ENCODE measurements at regions not wholly inside any gene's neighbourhood (a gene's known extent, or its start where the extent isn't known, plus 50 kb on each side); places are given as distances from the start of the nearest gene placed in this dataset.

- DNase-seq (ENCODE audit: low read depth in 3 of 3): no peak
Observed at GRCh38 chr2:20150110-20150706, 74.7 kb downstream of the SDC1 start.

DNA sequence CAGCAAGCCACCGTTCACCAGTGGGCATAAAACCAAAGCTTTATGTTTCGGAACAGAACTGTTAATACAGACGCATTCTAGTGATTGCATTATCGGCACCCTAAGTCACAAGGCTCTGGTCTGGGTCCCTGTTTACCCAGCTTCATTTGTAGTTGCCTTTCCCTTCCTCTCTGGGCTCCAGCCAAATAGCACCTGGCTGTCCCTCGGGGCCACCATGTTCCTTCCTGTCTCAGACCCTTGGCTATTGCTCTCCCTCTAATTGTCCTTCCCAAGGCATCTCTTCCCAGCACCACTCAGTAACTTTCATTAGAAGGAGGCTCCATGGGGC, 75.3 kb downstream of the SDC1 start:
- no peak for DNase-seq (ENCODE audit: low read depth in 3 of 3)

DNA sequence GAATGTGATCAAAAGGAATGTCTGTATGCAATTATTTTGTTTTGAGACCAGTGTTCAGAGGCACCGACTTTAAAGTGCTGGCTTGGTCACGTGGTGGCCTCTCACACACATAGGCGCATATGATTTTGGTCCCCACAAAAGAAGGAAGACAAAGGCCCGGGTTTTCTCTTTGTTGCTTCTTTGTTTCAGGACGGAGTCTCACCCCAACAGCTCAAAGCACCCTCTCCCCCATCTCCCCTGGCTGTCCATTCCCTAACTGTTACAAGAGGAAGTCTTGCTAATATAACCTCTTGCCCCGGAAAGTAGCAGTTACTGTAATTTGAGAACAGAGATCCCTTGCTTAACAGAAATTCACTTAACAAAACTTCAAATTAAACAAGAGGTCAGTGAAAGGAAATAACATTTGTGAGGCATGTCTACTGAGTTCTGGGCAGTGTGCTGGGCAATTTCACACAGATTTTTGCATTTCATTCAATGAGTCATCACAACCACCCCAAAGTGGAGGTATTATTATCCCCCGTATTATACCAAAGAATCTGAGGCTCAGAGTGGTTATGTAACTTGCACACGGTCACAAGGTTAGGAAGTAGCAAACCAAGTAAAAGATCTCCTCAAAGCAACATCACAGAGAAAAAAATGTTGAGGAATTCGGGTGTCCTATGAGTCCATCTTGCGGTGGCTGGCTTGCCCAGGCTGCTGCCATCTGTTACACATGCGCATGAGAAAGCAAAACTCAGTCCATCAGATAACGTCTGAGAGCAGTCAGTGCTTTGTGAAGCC, 75.8 kb downstream of the SDC1 start:
- no peak for DNase-seq (ENCODE audit: low read depth in 3 of 3)

- no peak for DNase-seq (ENCODE audit: low read depth in 3 of 3)
Observed at GRCh38 chr2:20148426-20148922, 76.5 kb downstream of the SDC1 start.

DNA sequence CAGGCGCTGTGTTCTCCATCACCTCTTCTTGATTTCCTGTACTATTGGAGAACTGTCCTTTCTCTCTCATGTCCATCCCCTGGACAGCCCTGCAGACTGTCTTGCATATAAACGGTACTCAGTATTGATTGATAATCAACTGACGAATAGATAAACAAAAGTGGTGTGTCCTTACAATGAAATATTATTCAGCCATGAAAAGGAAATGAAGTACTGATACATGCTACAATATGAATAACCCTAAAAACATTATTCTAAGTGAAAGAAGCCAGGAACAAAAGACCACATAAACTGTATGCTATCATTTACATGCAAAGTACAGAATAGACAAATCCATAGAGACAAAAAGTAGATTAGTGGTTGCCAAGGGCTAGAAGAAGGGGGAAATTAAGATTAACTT, 77.6 kb downstream of the SDC1 start:
- DNase-seq (ENCODE audit: low read depth in 3 of 3): no peak

DNA sequence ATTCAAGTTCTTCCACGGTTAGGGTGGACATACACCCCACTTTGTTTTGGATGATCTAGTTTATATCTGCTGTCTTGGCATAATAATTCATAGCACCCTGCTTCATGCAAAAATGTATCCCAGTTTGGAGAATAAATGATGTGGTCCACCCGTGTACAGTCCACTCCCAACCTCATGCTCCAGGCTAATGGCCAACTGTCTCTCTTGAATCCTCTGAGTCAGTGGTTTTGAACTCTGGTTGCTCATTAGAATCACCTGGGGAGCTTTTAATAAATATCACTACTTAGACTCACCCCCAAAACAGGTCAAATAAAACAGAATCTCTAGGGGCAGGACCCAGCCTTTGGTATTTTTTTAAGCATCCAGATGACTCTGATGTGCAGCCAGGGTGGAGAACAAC, 78.5 kb downstream of the SDC1 start:
- no peak for DNase-seq (ENCODE audit: low read depth in 3 of 3)

DNA sequence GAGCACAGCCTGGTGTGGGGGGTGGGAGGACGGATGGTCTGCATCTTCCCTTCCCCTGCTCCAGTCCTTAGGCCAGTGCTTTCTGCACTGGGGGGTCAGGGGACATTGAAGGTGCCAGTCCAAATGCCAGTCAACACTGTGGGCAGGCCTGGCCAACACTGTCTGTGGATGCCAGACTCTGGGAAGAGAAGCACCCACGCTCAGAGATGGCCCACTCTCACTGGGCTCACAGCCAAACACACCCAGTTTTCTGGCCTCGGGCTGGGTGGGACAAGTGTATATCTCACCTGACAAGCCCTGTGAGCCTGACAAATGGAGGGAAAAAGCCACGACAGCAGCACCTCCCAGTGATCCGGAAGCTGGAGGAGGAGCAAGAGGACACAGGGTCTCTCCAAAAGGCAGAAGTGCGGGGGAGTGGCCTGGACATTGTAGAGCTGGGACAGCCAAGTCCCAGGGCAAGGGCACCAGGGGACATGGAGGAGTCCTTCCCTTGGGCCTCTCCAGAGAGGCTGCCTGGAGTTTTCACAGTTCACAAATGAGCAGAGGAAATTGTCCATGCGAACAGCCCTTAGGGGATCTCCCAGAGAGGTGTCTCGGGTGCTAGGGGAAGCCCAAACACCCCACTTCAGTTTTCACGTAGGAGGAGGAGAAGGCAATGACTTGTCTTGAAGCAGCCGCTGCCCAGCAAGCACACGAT, 79.3 kb downstream of the SDC1 start:
- no peak for DNase-seq (ENCODE audit: low read depth in 3 of 3)

GRCh38 chr2:20144861-20145260, 80.1 kb downstream of the SDC1 start:
- no peak for DNase-seq (ENCODE audit: low read depth in 3 of 3)

DNA sequence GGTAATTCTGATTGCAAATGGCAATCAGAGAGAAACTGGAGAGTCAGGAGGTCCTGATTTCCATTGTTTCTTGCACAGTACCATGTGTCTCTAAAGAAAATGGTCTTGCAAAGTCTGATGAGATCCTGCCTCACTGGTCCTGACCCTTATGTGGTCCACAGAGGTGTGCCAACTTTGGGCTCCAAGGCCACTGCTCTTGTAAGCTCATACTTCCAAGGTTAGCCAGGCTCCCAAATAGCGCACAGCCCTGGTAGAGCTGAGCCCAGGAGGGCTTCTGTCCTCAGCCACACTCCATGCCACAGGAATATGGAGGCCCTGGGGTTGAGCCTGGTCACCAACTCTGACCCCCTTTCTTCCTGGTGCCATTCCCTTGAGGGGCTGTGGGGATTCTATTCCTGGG, 80.7 kb downstream of the SDC1 start:
- no peak for DNase-seq (ENCODE audit: low read depth in 3 of 3)

- DNase-seq (ENCODE audit: low read depth in 3 of 3): no peak
Observed at GRCh38 chr2:20143263-20143662, 81.7 kb downstream of the SDC1 start.

- DNase-seq (ENCODE audit: low read depth in 3 of 3): no peak
Observed at GRCh38 chr2:20141806-20142205, 83.1 kb downstream of the SDC1 start.

GRCh38 chr2:20141056-20141762, 83.7 kb downstream of the SDC1 start:
- no peak for DNase-seq (ENCODE audit: low read depth in 3 of 3)

DNA sequence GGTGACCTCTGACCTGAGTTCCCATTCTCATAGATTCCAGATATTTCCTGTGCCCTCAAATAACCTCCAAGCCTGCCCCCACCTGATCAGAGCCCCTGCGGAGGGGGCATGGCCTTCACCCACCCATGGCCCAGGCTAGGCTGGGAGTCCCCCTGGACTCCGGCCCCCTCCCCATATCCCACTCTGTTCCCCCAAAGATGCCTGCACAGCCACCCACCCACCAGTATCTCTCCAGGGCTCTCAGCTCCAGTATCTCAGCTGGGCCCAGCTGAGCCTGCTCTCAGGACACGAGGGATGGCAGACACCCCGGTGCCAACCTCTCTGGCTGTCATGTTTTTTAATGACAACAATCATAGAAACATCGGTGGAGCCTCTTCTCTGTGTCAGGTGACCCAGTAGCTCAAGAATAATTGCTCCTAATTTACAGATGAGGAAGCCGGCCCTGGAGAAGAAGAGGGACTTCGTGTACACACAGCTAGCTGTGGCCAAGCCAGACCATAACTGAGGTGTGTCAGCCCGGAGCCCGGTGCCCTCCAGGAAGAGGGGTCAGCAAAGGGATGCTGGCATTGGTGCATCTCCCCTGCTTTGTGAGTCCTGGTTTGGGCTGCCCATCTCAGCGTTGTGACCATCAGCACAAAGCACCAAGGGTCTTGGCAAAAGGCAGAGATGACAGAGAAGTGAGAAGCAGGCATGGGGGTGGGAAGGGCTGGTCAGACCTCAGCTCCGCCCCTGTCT, 84.4 kb downstream of the SDC1 start:
- no peak for DNase-seq (ENCODE audit: low read depth in 3 of 3)

DNA sequence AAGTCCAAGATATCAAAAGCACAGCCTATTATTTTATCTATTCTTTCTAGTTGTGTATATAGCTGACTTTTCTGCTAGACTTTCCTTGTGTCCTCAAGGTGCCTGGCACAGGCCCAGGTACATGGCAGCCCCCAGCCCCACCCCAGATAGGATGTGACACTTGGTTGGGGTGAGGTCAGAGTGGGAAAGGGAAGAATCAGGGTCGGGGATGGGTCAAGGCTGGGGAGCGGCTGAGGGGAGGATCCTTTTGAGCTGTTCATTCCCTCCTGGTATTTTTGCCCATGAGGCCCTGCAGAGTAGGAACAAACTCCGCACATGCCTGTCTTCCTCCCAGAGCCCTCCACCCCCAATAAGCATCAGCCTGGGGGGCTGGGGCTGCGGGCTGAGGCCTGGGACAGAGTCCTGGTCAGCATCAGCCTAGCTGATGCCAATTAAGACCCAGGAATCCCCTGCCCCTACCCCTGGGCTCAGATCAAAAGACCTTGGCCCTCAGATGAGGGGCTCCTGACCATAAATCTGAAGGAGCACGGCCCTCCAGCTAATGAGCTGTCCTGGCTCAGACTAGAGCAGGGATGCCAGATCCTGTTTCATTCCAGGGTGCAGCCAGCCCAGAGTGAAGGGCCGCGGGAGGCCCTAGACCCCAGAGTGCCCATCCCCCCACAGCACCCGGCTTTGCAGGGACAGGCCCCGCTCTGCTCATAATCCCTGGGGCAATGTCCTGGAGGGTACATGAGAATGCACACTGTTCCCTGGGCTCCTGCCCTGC, 85.3 kb downstream of the SDC1 start:
- no peak for DNase-seq (ENCODE audit: low read depth in 3 of 3)

GRCh38 chr2:20138696-20139095, 86.2 kb downstream of the SDC1 start:
- DNase-seq (ENCODE audit: low read depth in 3 of 3): no peak

DNA sequence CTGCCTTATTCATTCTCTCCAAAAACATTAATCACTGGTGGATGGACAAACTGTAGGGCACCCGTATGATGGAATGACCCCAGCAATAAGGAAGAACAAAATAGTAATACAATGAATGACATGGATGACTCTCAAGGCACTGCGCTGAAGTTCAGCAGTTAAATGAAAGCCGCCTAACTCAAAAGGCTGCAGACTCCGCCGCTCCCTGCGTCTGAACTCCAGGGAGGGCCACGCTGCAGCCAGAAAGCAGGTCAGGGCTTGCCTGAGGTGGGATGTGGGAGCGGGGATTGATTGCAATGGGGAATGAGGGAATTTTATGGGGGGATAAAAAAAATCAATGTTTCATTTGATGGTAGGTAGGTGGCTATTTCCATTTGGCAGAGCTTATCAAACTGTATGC, 86.5 kb upstream of the LAPTM4A start:
- DNase-seq (ENCODE audit: low read depth in 3 of 3): no peak

DNA sequence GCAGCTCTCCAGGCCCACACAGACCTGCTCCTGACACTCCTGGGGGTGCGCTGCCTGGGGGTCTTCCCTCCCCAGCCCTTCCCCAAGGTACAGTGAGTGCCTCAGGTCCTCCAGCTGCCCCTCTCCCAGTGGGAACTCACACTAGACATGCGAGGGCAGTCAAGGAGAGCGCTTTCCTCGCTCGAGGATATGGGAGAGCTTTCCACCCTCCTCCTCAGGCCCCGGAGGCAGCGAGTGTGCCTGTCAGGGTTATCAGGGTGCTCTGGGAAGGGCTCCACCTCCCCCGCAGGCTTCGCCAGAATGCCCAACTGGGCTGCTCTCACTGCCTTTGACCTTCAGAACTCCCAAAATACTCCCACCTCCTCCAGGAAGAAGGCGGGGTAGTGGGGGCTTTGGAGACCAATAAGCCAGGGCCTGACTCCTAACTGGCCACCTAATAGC, 85.7 kb upstream of the LAPTM4A start:
- no peak for DNase-seq (ENCODE audit: low read depth in 3 of 3)

- DNase-seq (ENCODE audit: low read depth in 3 of 3): no peak
Observed at GRCh38 chr2:20136149-20136548, 84.7 kb upstream of the LAPTM4A start.

- peak in 1 of 3 experiments; percentile 5 for DNase-seq (ENCODE audit: low read depth in 3 of 3)
Observed at GRCh38 chr2:20135631-20136050, 84.2 kb upstream of the LAPTM4A start.

GRCh38 chr2:20132990-20133535, 81.6 kb upstream of the LAPTM4A start:
- DNase-seq (ENCODE audit: low read depth in 3 of 3): no peak
